Lower leg skin (tissue), 3 donors: ENCODE measurements at regions not wholly inside any gene's neighbourhood (a gene's known extent, or its start where the extent isn't known, plus 50 kb on each side); places are given as distances from the start of the nearest gene placed in this dataset.

Source experiments
- POLR2A ChIP-seq, 2 donors: fragments of 450-650 bp; IDR thresholded peaks; one replicate each; pipeline ENCODE4 v1.6.1; 2016 to 2017; ENCODE audit warnings: antibody characterized with exemption in 2 of 2, mild to moderate bottlenecking in 1 of 2, moderate library complexity in 1 of 2
- TF ChIP-seq, protein P1 (sequence below), 3 donors: fragments of 450-650 bp; IDR thresholded peaks; one replicate each; pipeline ENCODE4 v1.5.1; 2016; ENCODE audit warnings: antibody characterized with exemption in 3 of 3, mild to moderate bottlenecking in 3 of 3, moderate library complexity in 2 of 3

- no peak for TF ChIP-seq POLR2A (IDR thresholded peaks at IDR 0.05)
- TF ChIP-seq, protein P1, sequence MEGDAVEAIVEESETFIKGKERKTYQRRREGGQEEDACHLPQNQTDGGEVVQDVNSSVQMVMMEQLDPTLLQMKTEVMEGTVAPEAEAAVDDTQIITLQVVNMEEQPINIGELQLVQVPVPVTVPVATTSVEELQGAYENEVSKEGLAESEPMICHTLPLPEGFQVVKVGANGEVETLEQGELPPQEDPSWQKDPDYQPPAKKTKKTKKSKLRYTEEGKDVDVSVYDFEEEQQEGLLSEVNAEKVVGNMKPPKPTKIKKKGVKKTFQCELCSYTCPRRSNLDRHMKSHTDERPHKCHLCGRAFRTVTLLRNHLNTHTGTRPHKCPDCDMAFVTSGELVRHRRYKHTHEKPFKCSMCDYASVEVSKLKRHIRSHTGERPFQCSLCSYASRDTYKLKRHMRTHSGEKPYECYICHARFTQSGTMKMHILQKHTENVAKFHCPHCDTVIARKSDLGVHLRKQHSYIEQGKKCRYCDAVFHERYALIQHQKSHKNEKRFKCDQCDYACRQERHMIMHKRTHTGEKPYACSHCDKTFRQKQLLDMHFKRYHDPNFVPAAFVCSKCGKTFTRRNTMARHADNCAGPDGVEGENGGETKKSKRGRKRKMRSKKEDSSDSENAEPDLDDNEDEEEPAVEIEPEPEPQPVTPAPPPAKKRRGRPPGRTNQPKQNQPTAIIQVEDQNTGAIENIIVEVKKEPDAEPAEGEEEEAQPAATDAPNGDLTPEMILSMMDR (IDR thresholded peaks at IDR 0.05), result no peak
These were observed 581.8 kb downstream of the CD109 start for GRCh38 chr6:74277777-74278186.
